ENCODE measurements at regions not wholly inside any gene's neighbourhood (a gene's known extent, or its start where the extent isn't known, plus 50 kb on each side); places are given as distances from the start of the nearest gene placed in this dataset.

- no peak for DNase-seq (ENCODE audit: low spot score)
- in situ Hi-C loops (cut with MboI; ENCODE audit: low sequenced_read_pairs, unreplicated experiment), result no loop called here
- TF ChIP-seq, protein P1, sequence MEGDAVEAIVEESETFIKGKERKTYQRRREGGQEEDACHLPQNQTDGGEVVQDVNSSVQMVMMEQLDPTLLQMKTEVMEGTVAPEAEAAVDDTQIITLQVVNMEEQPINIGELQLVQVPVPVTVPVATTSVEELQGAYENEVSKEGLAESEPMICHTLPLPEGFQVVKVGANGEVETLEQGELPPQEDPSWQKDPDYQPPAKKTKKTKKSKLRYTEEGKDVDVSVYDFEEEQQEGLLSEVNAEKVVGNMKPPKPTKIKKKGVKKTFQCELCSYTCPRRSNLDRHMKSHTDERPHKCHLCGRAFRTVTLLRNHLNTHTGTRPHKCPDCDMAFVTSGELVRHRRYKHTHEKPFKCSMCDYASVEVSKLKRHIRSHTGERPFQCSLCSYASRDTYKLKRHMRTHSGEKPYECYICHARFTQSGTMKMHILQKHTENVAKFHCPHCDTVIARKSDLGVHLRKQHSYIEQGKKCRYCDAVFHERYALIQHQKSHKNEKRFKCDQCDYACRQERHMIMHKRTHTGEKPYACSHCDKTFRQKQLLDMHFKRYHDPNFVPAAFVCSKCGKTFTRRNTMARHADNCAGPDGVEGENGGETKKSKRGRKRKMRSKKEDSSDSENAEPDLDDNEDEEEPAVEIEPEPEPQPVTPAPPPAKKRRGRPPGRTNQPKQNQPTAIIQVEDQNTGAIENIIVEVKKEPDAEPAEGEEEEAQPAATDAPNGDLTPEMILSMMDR (IDR thresholded peaks at IDR 0.05; ENCODE audit: borderline replicate concordance, control extremely low read depth, extremely low read depth, insufficient read depth, missing control alignments), result no peak
Observed at GRCh38 chr18:10217211-10217610, 237.2 kb upstream of the APCDD1 start.

- in situ Hi-C loops (cut with MboI; ENCODE audit: low sequenced_read_pairs, unreplicated experiment), result no loop called here
- DNase-seq (ENCODE audit: low spot score), result no peak
- TF ChIP-seq, protein P1 (IDR thresholded peaks at IDR 0.05; ENCODE audit: borderline replicate concordance, control extremely low read depth, extremely low read depth, insufficient read depth, missing control alignments), result no peak
Observed at GRCh38 chr18:10225300-10225699, 229.1 kb upstream of the APCDD1 start.

GRCh38 chr18:10226971-10227370 is 227.5 kb upstream of the APCDD1 start:
- in situ Hi-C loops (cut with MboI; ENCODE audit: low sequenced_read_pairs, unreplicated experiment), result no loop called here
- TF ChIP-seq, protein P1 (IDR thresholded peaks at IDR 0.05; ENCODE audit: borderline replicate concordance, control extremely low read depth, extremely low read depth, insufficient read depth, missing control alignments), result no peak
- no peak for DNase-seq (ENCODE audit: low spot score)

GRCh38 chr18:10228326-10228725 is 226.1 kb upstream of the APCDD1 start:
- in situ Hi-C loops (cut with MboI; ENCODE audit: low sequenced_read_pairs, unreplicated experiment), result no loop called here
- DNase-seq (ENCODE audit: low spot score), result no peak
- TF ChIP-seq, protein P1 (IDR thresholded peaks at IDR 0.05; ENCODE audit: borderline replicate concordance, control extremely low read depth, extremely low read depth, insufficient read depth, missing control alignments), result no peak

DNA sequence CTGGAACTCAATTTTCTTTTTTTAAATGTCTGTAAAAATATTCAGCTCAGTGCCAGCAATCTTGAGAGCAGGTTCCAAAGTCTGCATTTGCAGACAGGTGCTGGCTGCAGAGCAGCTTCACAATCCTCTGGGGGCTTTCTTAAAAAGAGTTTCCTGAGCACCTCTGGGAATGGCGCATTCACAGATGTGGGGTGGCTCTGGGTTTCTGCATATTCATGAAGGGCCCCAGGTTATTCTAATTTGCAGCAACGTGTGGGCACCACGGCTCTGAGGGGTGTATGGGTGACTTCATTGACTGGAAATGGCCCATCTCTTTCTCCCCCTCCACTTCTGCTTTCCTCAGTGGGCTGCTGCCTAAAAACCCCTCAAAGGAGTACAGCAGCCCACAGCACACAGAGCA is 225.0 kb upstream of the APCDD1 start:
- in situ Hi-C loops (cut with MboI; ENCODE audit: low sequenced_read_pairs, unreplicated experiment), result no loop called here
- no peak for DNase-seq (ENCODE audit: low spot score)
- TF ChIP-seq, protein P1 (IDR thresholded peaks at IDR 0.05; ENCODE audit: borderline replicate concordance, control extremely low read depth, extremely low read depth, insufficient read depth, missing control alignments), result no peak

GRCh38 chr18:10230072-10230471 is 224.4 kb upstream of the APCDD1 start:
- no peak for DNase-seq (ENCODE audit: low spot score)
- TF ChIP-seq, protein P1 (IDR thresholded peaks at IDR 0.05; ENCODE audit: borderline replicate concordance, control extremely low read depth, extremely low read depth, insufficient read depth, missing control alignments), result no peak
- in situ Hi-C loops (cut with MboI; ENCODE audit: low sequenced_read_pairs, unreplicated experiment), result no loop called here

DNA sequence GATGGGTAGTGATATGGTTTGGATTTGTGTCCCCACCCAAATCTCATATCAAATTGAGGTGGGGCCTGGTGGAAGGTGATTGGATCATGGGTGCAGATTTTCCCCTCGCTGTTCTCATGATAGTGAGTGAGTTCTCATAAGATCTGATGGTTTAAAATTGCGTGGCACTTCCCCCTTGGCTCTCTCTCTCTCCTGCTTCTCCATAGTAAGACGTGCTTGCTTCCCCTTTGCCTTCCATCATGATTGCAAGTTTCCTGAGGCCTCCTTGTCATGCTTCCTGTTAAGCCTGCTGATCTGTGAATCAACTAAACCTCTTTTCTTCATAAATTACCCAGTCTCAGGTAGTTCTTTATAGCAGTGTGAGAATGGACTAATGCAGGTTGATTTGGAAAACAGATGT is 223.2 kb upstream of the APCDD1 start:
- in situ Hi-C loops (cut with MboI; ENCODE audit: low sequenced_read_pairs, unreplicated experiment), result no loop called here
- no peak for DNase-seq (ENCODE audit: low spot score)
- TF ChIP-seq, protein P1 (IDR thresholded peaks at IDR 0.05; ENCODE audit: borderline replicate concordance, control extremely low read depth, extremely low read depth, insufficient read depth, missing control alignments), result no peak
